Ovary (tissue), 1 donor: ENCODE measurements at regions not wholly inside any gene's neighbourhood (a gene's known extent, or its start where the extent isn't known, plus 50 kb on each side); places are given as distances from the start of the nearest gene placed in this dataset.

ENCODE experiments used
- EP300 ChIP-seq: sonication (generic); formaldehyde crosslinking; IDR thresholded peaks from one replicate; pipeline ENCODE4 v1.6.1; 2017; ENCODE audit warnings: antibody characterized with exemption
- POLR2A ChIP-seq: fragments of 450-650 bp; IDR thresholded peaks from one replicate; pipeline ENCODE4 v1.6.1; 2017; ENCODE audit warnings: antibody characterized with exemption, mild to moderate bottlenecking, moderate library complexity

- TF ChIP-seq POLR2A (no peak), EP300 (no peak)
These were observed 106.8 kb downstream of the TRIM29 start for GRCh38 chr11:120031156-120031555.
